ENCODE measurements at regions not wholly inside any gene's neighbourhood (a gene's known extent, or its start where the extent isn't known, plus 50 kb on each side); places are given as distances from the start of the nearest gene placed in this dataset.

DNA sequence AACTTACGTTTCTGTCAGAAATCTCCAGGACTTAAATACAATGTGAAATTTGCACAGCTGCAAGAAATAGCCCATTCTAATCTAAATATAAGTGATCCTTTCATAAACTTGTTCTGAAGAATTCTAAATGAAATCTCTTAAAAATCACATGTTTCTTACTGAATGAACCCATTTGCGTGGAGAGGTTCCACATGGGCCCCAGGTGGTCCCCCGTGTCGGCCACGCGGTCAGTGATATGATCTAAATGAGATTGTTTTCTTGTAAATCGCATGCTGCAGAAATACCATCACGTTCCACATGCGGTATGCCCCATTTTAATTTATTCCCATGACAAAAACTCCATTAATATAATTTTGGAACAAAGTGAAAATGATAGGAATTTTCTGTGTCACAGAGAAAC lies 818.9 kb upstream of the SLC35B3 start:
- no peak overlapping the region for H2AFZ ChIP-seq (ENCODE audit: low read length)
- ATAC-seq, result no peak
- H3K27ac ChIP-seq (ENCODE audit: low read length), result no peak overlapping the region
- TF ChIP-seq EZH2phosphoT487 (IDR thresholded peaks at IDR 0.05; ENCODE audit: borderline replicate concordance, low read length) (no peak), EZH2 (IDR thresholded peaks at IDR 0.05; ENCODE audit: low read length, unreplicated experiment) (no peak)
- TF ChIP-seq, protein P1, sequence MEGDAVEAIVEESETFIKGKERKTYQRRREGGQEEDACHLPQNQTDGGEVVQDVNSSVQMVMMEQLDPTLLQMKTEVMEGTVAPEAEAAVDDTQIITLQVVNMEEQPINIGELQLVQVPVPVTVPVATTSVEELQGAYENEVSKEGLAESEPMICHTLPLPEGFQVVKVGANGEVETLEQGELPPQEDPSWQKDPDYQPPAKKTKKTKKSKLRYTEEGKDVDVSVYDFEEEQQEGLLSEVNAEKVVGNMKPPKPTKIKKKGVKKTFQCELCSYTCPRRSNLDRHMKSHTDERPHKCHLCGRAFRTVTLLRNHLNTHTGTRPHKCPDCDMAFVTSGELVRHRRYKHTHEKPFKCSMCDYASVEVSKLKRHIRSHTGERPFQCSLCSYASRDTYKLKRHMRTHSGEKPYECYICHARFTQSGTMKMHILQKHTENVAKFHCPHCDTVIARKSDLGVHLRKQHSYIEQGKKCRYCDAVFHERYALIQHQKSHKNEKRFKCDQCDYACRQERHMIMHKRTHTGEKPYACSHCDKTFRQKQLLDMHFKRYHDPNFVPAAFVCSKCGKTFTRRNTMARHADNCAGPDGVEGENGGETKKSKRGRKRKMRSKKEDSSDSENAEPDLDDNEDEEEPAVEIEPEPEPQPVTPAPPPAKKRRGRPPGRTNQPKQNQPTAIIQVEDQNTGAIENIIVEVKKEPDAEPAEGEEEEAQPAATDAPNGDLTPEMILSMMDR (conservative IDR thresholded peaks at IDR 0.05; ENCODE audit: low read depth, low read length), result no peak
- ChIA-PET CTCF (no interaction called here), POLR2A (ENCODE audit: unreplicated experiment) (no interaction called here)
- intact Hi-C loops (cut with micrococcal nuclease), result loop anchor here (10.0 kb wide), 1 partner anchor 361 kb away; no protein-coding TSS in a partner anchor
- no peak overlapping the region for H3K4me3 ChIP-seq (ENCODE audit: low read length)
- H3F3A ChIP-seq (ENCODE audit: low read length, unreplicated experiment), result no peaks in the 10 kb centered on the region
- no peaks in the 10 kb centered on the region for H4K20me1 ChIP-seq (ENCODE audit: low read length)
- no peaks in the 10 kb centered on the region for H3K4me1 ChIP-seq (ENCODE audit: insufficient read depth, low read length)
- H3K9me2 ChIP-seq (replicated peaks; ENCODE audit: low read length), result no peaks in the 10 kb centered on the region
- H3K9ac ChIP-seq (ENCODE audit: low read length), result no peak overlapping the region
- no peaks in the 10 kb centered on the region for H3K79me2 ChIP-seq (ENCODE audit: low read length)
- H3K36me3 ChIP-seq (ENCODE audit: low read depth, low read length), result no peaks in the 10 kb centered on the region
- H3K27me3 ChIP-seq (ENCODE audit: low read length), result peaks cover 6% of the 10 kb centered on the region; the same call in 1 of the 2 replicates
- DNase-seq, result no peak
- BruUV-seq (replicated peaks), result no TSS peak
- no peak overlapping the region for H3K4me2 ChIP-seq (ENCODE audit: low read length)
- H3K9me3 ChIP-seq (ENCODE audit: low read length), result no peaks in the 10 kb centered on the region

DNA sequence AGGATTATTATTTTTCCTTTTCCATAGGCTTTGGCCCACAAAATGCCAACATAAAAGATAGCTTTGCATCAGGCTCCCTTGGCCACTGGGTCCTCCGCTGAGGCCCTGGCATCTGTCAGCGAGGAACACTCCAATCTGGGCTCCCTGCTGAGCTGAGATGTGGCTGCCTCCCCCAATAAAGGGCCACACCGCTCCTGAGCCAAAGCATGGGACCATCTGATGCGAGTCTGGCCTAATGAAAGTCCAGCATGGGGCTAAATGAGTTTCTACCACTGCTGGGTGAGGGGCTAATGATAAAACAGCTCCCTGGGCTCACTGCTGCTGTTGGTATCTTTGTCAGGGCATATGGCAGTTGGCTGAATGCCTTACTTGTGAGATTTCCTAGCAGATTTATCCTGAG lies 817.5 kb upstream of the SLC35B3 start:
- no TSS peak for BruUV-seq (replicated peaks)
- no peak overlapping the region for H3K27ac ChIP-seq (ENCODE audit: low read length)
- DNase-seq, result no peak
- 0 out of 2 replicates have a peak, but pooled peaks cover 1% of the 10 kb centered on the region for H3K4me1 ChIP-seq (ENCODE audit: insufficient read depth, low read length)
- TF ChIP-seq, protein P1 (conservative IDR thresholded peaks at IDR 0.05; ENCODE audit: low read depth, low read length), result no peak
- no peak for TF ChIP-seq EZH2phosphoT487 (IDR thresholded peaks at IDR 0.05; ENCODE audit: borderline replicate concordance, low read length)
- TF ChIP-seq EZH2 (IDR thresholded peaks at IDR 0.05; ENCODE audit: low read length, unreplicated experiment), result no peak
- no peaks in the 10 kb centered on the region for H4K20me1 ChIP-seq (ENCODE audit: low read length)
- intact Hi-C loops (cut with micrococcal nuclease), result loop anchor here (10.0 kb wide), 1 partner anchor 362 kb away; no protein-coding TSS in a partner anchor
- H3K4me3 ChIP-seq (ENCODE audit: low read length), result no peak overlapping the region
- no peaks in the 10 kb centered on the region for H3K36me3 ChIP-seq (ENCODE audit: low read depth, low read length)
- no peak for ATAC-seq
- no peaks in the 10 kb centered on the region for H3F3A ChIP-seq (ENCODE audit: low read length, unreplicated experiment)
- no peaks in the 10 kb centered on the region for H3K79me2 ChIP-seq (ENCODE audit: low read length)
- H3K9me3 ChIP-seq (ENCODE audit: low read length), result no peaks in the 10 kb centered on the region
- H3K4me2 ChIP-seq (ENCODE audit: low read length), result no peak overlapping the region
- peaks cover 6% of the 10 kb centered on the region; the same call in 1 of the 2 replicates for H3K27me3 ChIP-seq (ENCODE audit: low read length)
- H3K9me2 ChIP-seq (replicated peaks; ENCODE audit: low read length), result no peaks in the 10 kb centered on the region
- H2AFZ ChIP-seq (ENCODE audit: low read length), result no peak overlapping the region
- ChIA-PET CTCF (interaction anchor here (0.6 kb wide), 1 partner anchor 1177 kb away, joined by 3 read pairs; no protein-coding TSS in a partner anchor), POLR2A (ENCODE audit: unreplicated experiment) (no interaction called here)
- no peak overlapping the region for H3K9ac ChIP-seq (ENCODE audit: low read length)

DNA sequence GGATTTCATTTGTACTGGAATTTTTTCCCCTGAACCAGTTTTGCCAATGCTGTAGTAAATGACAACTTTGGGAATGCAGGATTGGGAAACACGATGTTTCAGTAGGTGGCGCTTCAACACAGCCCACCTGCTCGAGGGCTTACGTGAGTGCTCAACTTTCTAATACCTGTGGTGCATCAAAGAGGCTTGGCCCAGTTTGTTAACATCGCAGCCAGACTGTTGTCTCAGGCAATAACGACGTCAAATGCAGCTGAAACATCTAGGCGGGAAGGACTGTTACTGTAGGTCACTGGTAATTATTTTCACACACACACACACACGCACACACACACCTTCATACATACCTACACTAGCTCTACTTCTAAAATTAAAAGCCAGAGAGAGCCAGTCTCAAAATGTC lies 815.5 kb upstream of the SLC35B3 start:
- Histone ChIP-seq H3K27ac (ENCODE audit: low read length) (no peak overlapping the region), H3K4me1 (ENCODE audit: insufficient read depth, low read length) (0 out of 2 replicates have a peak, but pooled peaks cover 4% of the 10 kb centered on the region), H2AFZ (ENCODE audit: low read length) (no peak overlapping the region), H3K4me2 (ENCODE audit: low read length) (no peak overlapping the region), H4K20me1 (ENCODE audit: low read length) (no peaks in the 10 kb centered on the region), H3K79me2 (ENCODE audit: low read length) (no peaks in the 10 kb centered on the region), H3K9ac (ENCODE audit: low read length) (no peak overlapping the region), H3K9me2 (replicated peaks; ENCODE audit: low read length) (no peaks in the 10 kb centered on the region), H3K36me3 (ENCODE audit: low read depth, low read length) (no peaks in the 10 kb centered on the region), H3K9me3 (ENCODE audit: low read length) (no peaks in the 10 kb centered on the region), H3K4me3 (ENCODE audit: low read length) (no peak overlapping the region), H3K27me3 (ENCODE audit: low read length) (peaks cover 10% of the 10 kb centered on the region), H3F3A (ENCODE audit: low read length, unreplicated experiment) (no peaks in the 10 kb centered on the region)
- intact Hi-C loops (cut with micrococcal nuclease), result loop anchor here (1.0 to 10.0 kb wide), 5 partner anchors 162 to 1178 kb away; no protein-coding TSS in a partner anchor
- no TSS peak for BruUV-seq (replicated peaks)
- POLR2A ChIA-PET (ENCODE audit: unreplicated experiment), result no interaction called here
- CTCF ChIA-PET, result interaction anchor here (0.7 to 1.0 kb wide), 2 partner anchors 1162 to 1179 kb away, joined by 3 to 4 read pairs; no protein-coding TSS in a partner anchor
- ATAC-seq, result peak; percentile 87
- DNase-seq, result peak; percentile 84
- TF ChIP-seq EZH2phosphoT487 (IDR thresholded peaks at IDR 0.05; ENCODE audit: borderline replicate concordance, low read length), result no peak
- TF ChIP-seq, protein P1 (conservative IDR thresholded peaks at IDR 0.05; ENCODE audit: low read depth, low read length), result peak; percentile 92

Measured in PC-3 (cell line).